ENCODE measurements at regions not wholly inside any gene's neighbourhood (a gene's known extent, or its start where the extent isn't known, plus 50 kb on each side); places are given as distances from the start of the nearest gene placed in this dataset.

- TF ChIP-seq POLR2A (IDR thresholded peaks at IDR 0.05) (no peak), POLR2AphosphoS5 (IDR thresholded peaks at IDR 0.05) (no peak)
- TF ChIP-seq, protein P1, sequence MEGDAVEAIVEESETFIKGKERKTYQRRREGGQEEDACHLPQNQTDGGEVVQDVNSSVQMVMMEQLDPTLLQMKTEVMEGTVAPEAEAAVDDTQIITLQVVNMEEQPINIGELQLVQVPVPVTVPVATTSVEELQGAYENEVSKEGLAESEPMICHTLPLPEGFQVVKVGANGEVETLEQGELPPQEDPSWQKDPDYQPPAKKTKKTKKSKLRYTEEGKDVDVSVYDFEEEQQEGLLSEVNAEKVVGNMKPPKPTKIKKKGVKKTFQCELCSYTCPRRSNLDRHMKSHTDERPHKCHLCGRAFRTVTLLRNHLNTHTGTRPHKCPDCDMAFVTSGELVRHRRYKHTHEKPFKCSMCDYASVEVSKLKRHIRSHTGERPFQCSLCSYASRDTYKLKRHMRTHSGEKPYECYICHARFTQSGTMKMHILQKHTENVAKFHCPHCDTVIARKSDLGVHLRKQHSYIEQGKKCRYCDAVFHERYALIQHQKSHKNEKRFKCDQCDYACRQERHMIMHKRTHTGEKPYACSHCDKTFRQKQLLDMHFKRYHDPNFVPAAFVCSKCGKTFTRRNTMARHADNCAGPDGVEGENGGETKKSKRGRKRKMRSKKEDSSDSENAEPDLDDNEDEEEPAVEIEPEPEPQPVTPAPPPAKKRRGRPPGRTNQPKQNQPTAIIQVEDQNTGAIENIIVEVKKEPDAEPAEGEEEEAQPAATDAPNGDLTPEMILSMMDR (IDR thresholded peaks at IDR 0.05), result no peak
Measured at GRCh38 chr9:87783180-87783579, 57.3 kb downstream of the CTSL start.
